ENCODE measurements at regions not wholly inside any gene's neighbourhood (a gene's known extent, or its start where the extent isn't known, plus 50 kb on each side); places are given as distances from the start of the nearest gene placed in this dataset.

- Histone ChIP-seq H3K9me3 (ENCODE audit: control insufficient read depth, low read depth, low read length) (no peaks in the 10 kb centered on the region), H3K23ac (ENCODE audit: insufficient read length, low read depth, low read length) (no peak overlapping the region), H3K23me2 (ENCODE audit: insufficient read length, low read depth, low read length, poor library complexity, severe bottlenecking) (no peaks in the 10 kb centered on the region), H3T11ph (ENCODE audit: low read length) (no peak overlapping the region), H2BK20ac (ENCODE audit: low read depth, low read length, poor library complexity, severe bottlenecking) (no peak overlapping the region), H4K5ac (ENCODE audit: insufficient read length, low read depth, low read length) (no peak overlapping the region), H3K14ac (ENCODE audit: insufficient read depth, low read length) (no peak overlapping the region), H2AK5ac (ENCODE audit: insufficient read length, low read length) (no peak overlapping the region), H3K27me3 (ENCODE audit: insufficient read depth, low read length) (no peaks in the 10 kb centered on the region), H3K56ac (ENCODE audit: insufficient read length, low read depth, low read length) (no peak overlapping the region), H2BK5ac (ENCODE audit: insufficient read length, low read length) (no peak overlapping the region), H3K4me2 (ENCODE audit: insufficient read depth, insufficient read length, low read length) (no peak overlapping the region), H3K27ac (ENCODE audit: insufficient read length, low read depth, low read length) (no peak overlapping the region), H4K8ac (replicated peaks; ENCODE audit: insufficient read length, low read depth, low read length) (no peak overlapping the region), H3K18ac (ENCODE audit: insufficient read length, low read depth, low read length) (no peak overlapping the region), H2AFZ (ENCODE audit: low read length) (no peak overlapping the region), H3K4ac (ENCODE audit: low read depth, low read length) (no peak overlapping the region), H4K91ac (ENCODE audit: insufficient read length, low read depth, low read length) (no peak overlapping the region), H3K79me1 (ENCODE audit: insufficient read depth, low read depth, low read length, poor library complexity, severe bottlenecking) (no peaks in the 10 kb centered on the region), H3K9ac (ENCODE audit: extremely low read depth, insufficient read length, low read length) (no peak overlapping the region), H2BK12ac (ENCODE audit: insufficient read length, low read depth, low read length) (no peak overlapping the region), H2BK120ac (ENCODE audit: low read depth, low read length, poor library complexity, severe bottlenecking) (no peak overlapping the region), H2BK15ac (ENCODE audit: low read depth, low read length) (no peak overlapping the region), H3K4me1 (ENCODE audit: insufficient read depth, low read length) (peaks cover 5% of the 10 kb centered on the region; the same call in 1 of the 2 replicates), H4K20me1 (ENCODE audit: control insufficient read depth, insufficient read depth, insufficient read length) (no peaks in the 10 kb centered on the region), H3K79me2 (ENCODE audit: insufficient read depth, low read length) (no peaks in the 10 kb centered on the region)
- Mint-ChIP-seq H3K27ac (no peak overlapping the region), H3K27me3 (ENCODE audit: low read depth) (no peaks in the 10 kb centered on the region), H3K9me3 (no peaks in the 10 kb centered on the region; a peak in 2 of 5 replicates), H3K4me1 (peaks cover 46 to 71% of the 10 kb centered on the region in 2 experiments), H3K36me3 (ENCODE audit: insufficient read depth in 1 of 3, low read depth in 3 of 3) (no peaks in the 10 kb centered on the region), H3K4me3 (no peak overlapping the region)
- no peak for DNase-seq
- no peak for TF ChIP-seq CTCF (conservative IDR thresholded peaks at IDR 0.05)
- WGBS (ENCODE audit: extremely low coverage, insufficient read length, low lambda C conversion rate) = no CpG with 5 or more reads among the region's 2 CpGs
Measured at GRCh38 chr13:21757763-21758162, 86.9 kb downstream of the FGF9 start.
